VCaP (cell line): ENCODE measurements at regions not wholly inside any gene's neighbourhood (a gene's known extent, or its start where the extent isn't known, plus 50 kb on each side); places are given as distances from the start of the nearest gene placed in this dataset.

Experiments
- H3K27ac ChIP-seq: fragments of 450-650 bp; 2 replicates; pipeline ENCODE4 v1.5.1; 2017
- TF ChIP-seq, protein P1 (sequence below): fragments of 450-650 bp; conservative IDR thresholded peaks from 2 replicates; pipeline ENCODE4 v1.5.1; 2017; ENCODE audit warnings: mild to moderate bottlenecking, moderate library complexity

DNA sequence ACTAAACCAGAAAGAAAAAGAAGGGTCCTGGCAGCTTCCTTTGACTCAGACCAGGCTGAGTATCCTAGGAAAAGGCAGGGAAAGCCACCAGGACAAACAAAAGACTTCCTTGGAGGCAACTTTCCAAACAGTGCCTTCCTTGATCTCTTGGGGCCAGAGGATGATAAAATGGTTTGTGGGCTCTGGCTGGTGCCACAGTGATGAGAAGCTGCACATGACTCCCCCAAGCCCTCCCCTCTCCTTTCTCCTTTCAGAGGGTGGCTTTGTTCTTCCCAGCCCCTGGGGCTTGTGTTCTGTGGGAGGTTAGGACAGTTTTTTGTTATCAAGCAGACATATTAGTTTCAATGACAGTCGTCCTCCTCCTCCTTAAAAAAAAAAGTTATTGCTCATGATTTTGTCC is 183.2 kb downstream of the SEM1 start:
- H3K27ac ChIP-seq: no peak overlapping the region
- TF ChIP-seq, protein P1, sequence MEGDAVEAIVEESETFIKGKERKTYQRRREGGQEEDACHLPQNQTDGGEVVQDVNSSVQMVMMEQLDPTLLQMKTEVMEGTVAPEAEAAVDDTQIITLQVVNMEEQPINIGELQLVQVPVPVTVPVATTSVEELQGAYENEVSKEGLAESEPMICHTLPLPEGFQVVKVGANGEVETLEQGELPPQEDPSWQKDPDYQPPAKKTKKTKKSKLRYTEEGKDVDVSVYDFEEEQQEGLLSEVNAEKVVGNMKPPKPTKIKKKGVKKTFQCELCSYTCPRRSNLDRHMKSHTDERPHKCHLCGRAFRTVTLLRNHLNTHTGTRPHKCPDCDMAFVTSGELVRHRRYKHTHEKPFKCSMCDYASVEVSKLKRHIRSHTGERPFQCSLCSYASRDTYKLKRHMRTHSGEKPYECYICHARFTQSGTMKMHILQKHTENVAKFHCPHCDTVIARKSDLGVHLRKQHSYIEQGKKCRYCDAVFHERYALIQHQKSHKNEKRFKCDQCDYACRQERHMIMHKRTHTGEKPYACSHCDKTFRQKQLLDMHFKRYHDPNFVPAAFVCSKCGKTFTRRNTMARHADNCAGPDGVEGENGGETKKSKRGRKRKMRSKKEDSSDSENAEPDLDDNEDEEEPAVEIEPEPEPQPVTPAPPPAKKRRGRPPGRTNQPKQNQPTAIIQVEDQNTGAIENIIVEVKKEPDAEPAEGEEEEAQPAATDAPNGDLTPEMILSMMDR: no peak

DNA sequence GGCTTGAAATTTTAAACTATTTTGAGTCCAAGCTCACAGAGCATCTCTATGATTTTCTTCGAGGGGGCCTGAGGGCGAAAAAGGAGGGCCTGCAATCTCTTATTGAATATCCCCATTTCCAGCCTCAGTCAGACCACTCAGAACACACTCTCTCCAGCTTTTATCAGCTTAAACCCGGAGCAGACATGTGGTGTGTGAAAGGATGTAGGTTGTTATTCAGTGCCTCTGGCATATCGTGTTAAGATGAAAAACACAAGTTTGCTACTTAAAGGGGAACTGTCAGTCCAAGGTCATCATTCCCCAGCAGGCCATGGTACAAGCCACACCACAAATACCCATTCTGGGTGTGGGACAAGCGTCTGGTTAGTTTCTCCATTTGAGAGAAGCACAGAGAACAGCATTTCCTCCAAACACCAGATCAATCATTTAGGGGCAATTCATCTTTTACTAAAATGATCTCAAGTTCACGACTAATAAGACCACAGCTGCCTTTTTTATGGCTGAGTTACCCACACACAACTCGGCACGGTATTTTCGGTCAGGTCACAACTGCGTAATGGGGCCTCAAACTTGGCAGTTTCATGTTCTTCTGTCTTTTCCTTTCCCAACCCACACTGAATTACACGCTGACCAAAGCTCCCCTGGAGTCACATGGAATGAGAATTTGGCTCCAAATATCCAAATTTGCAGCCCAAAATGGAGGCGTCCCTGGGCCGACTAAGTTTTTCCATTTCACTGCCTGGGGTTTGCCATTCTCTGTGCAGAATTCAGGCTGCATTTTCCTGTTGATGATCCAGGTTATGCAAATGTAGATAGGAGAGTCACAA is 188.4 kb downstream of the SEM1 start:
- TF ChIP-seq, protein P1: no peak
- no peak overlapping the region for H3K27ac ChIP-seq

DNA sequence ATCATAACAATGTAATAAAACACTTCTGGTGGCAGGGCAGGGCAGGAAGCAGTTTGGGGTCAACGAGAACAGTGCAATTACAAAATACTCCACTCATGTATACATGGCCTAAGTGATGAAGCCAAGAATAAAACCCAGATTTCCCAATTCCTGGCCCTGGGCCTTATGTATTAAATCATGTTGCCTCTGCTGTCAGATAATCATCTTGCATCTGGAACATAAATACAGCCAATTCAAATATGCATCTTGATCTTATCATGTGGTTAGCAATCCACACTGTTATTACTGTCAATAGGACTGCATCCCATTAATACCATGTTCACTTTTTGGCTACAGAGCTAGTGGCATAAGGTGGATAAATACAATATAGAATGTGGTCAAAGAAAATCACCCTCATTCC is 186.5 kb upstream of the SLC25A13 start:
- TF ChIP-seq, protein P1: no peak
- H3K27ac ChIP-seq: no peak overlapping the region

DNA sequence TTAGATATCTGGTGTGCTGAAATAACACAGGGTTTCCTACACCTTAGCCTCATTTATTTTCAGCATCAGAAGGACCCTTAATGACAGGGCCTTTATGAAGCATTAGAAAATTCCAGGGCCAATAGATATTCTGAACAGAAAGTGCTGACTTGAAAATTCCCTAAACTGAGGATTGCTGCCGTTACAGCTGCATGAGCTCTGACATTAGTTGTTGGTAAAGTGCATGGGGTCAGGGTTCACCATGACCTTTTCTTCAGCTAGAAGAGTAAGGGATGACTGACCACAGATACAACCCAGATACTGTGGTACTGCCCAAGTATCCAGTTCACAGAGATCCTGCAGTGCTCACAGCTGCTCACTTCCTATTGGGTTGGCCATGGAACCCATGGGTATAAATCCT is 181.7 kb upstream of the SLC25A13 start:
- TF ChIP-seq, protein P1: no peak
- H3K27ac ChIP-seq: no peak overlapping the region

DNA sequence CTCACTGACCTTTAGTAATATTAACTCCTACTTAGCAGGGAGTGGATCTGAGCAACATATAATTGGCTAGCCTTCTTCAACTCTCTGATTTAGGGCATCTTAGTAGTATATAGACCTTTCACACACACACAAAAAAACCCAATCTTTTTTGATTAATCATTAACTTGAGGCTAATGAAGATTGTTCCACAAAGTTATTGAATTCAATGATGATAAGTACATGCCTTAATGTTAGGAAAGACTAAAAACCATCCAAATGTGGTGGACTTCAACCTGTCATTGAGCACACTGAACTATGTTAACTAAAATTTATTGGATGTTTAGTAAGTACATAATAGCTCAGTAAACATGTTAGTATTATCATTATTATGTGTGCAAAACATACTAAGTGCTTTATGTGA is 179.4 kb upstream of the SLC25A13 start:
- TF ChIP-seq, protein P1: no peak
- no peak overlapping the region for H3K27ac ChIP-seq

DNA sequence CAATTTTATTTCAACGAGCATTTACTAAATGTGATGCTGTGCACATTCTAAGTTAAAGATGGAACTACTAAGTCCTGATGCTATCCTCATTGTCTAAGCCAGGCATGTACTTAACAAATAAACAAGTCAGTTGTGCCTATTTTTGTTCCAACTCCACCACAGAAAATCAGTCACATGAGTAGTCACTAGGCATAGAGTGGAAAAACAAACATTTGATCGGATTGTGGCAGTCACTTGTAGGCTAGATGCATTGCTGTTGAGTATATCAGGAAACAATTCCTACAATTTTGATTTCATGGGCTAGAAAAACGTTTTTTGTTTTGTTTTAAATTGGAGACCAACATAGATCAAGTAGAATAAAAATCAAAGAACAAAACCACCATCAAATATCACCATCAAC is 177.6 kb upstream of the SLC25A13 start:
- H3K27ac ChIP-seq: no peak overlapping the region
- TF ChIP-seq, protein P1: no peak

DNA sequence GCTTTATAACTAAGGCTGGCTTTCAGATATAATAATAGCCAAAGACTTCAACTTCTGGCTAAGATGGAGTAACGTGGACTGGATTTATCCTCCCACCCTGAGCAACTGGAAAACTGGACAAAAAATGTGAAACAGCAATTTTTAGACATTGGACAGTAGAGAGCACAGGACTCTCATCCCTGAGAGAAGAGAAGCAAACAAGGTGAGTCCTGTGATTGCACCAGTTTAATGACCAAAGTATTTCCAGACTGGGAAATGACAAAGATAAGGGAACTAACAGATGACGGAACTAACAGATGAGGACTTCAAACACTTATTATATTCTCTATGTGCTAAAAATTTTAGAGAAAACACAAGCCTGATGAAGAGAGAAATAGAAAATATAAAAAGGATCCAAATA is 175.7 kb upstream of the SLC25A13 start:
- TF ChIP-seq, protein P1: no peak
- no peak overlapping the region for H3K27ac ChIP-seq
